ENCODE measurements at regions not wholly inside any gene's neighbourhood (a gene's known extent, or its start where the extent isn't known, plus 50 kb on each side); places are given as distances from the start of the nearest gene placed in this dataset.

DNA sequence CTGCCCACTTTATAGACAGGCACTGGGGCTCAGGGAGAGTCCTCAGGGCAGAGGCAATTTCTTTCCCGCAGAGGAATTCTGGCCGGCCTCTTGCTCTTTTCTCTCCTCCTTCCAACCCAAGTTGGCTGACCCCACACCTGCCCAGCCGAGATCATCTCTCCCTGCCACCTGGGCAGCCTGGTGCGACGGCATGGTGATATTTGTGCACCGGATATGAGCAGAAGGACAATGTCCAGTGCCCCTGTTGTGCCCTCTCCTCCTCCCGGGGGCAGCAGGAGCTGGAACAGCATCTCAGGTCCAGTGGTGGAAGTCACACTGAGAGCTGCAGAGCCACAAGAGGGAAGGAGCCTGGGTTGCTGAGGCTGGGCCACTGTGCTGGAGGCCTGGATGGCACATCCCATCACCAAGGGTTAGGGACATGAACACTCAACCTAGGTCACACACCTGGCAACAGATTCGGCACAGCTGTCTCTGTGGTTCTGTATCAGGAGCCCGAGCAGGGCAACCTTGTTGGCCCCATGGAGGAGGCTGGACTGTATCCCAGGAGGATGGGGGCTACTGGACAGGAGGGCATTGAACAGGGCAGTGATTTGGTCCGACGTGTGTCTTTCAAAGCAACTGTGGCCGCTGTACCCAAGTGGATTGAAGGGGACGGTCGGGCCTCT, 57.7 kb upstream of the DIO3 start:
- DNase-seq (ENCODE audit: low spot score), result no peak

DNA sequence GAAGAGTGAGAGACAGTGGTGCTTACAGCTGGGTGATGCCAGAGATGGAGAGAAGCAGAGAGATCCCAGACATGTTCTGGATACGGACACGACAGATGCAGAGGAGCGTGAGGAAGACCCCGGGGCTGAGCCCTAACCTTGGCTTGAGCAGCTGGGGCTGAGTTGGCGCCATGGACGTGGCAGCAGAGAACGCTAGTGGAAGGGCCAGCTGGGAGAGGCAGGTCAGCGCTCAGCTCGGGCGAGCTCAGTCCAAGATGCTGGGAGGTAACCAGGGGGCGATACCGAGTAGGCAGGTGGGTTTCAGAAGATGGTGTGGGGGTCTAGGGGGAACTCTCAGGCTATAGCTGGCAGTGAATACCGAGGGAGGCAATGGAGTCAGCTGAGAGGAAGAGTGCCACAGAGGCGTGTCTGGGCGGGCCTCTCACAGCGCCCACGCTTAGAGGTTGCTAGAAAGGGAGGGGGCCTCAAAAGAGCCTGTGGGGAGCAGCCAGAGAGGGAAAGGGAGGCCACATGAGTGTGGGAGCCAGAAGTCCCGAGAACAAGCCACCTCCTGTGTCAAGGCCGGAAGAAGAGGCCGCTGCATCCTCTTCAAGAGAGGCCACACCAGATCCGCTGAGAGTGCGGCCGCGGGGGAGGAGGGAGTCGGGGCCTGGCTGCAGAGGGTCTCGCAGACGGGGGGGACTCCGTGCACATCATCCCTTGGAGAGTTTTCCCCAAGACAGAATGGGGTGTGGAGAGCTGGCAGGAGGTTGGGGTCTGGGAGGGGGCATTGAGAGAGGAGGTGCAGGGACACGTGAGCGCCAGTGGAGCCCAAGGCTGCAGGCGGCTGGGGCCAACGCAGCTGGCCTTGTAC, 57.0 kb upstream of the DIO3 start:
- no peak for DNase-seq (ENCODE audit: low spot score)

DNA sequence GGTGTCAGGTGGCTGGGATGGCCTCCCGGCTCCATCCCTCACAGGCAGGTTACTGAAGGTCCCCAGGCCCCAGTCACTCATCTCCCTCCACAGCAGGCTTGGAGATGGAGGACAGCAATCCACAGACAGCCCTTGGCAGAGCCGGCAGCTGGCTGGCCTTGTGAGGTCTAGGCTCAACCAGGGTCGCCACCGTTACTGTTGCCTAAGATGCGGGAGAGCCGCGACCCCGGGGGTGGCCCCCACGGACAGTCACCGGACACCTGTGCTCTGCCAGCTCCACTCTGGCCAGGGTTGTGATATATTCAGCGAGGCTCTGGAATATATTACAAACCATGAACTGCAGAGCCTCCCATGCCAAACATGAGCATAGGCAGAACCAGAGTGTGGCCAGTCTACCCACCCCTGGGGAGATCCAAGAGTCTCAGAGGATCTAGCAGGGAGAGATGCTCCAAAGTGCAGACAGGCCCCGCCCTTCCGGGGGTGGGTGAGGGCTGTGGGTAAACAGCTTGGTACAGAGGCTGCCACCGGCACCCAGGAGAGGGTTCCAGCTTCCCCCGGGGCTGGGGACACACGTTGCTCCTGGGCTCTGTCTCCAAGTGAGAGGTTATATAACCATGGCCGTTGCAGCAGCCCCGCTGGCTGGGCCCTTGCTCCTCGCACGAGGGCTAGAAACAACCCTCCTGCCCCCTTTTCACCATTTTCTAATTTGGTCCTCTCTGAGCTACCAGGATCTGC, 55.9 kb upstream of the DIO3 start:
- DNase-seq (ENCODE audit: low spot score), result no peak

DNA sequence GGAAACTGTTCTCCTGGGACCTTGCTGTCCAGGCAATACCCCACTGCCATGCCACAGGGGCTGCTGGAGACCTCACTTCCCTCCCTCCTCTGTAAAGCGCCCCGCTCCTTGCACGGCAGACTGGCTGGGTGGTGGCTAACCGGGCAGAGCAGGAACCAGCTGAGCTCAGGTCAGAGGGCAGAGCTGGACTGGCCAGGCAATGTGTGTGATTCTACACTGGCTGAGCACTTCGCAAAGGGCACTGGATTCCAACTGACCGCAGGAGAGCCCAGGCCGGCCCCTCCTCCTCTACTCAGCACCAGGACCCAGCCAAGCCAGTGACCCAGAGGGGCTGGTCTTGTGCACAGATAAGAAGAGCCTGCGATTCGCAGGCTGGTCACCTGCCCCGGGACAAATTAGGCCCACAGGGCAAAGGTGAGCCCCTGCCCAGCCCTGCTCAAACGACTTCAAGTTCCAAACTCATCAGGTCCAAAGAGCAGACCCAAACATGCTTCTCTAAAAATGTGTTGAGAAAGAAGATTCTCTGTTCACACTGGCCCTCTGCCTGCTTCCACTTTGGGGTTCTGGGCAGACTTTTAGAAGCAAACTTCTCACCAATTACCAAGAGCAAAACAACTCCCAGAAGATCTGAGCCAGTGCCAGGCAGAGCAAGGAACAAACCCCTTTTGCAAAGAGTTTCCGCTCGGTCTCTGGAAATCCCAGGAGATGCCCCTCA, 54.9 kb upstream of the DIO3 start:
- no peak for DNase-seq (ENCODE audit: low spot score)

DNA sequence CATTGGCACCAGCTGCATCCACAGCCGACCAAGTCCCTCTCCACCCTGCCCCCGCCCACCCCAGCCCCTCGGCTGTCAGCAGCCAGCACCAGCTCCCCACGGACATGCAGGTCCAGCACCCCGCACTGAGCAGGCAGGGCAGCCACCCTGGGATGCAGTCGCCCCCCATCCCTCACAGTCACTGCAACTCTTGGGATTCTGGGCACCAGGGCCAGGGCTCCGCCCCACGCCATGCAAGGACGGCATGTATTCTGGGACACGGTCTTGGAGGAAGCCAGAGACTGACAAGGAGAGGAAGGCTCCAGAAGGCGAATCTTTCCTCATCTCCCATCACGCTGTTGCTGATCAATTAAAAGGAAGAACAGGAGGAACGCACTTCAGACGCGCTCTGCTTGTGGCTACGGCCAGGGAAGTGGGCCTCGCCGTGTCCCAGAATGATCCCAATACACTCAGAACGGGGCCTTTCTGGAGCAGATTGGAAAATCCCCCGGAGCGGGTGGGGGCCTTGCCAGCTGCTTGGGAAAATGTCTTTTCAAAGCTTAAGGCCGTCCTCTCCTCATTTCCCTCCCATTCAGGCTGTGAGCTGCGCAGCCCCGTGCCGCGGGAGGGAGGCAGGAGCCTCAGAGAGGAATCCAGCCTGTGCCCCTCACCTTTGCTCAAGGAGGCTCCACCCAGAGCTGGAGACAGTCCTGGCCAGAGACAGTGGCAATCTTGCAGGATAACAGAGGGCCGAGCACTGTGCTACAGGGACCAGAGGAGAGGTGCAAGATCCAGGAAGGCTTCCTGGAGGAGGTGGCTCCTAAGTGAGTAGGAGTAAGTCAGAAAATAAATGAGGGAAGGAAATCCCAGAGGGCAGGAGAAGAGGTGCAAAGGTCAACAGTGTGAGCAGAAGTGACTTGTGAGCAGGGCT, 54.1 kb upstream of the DIO3 start:
- DNase-seq (ENCODE audit: low spot score), result no peak

DNA sequence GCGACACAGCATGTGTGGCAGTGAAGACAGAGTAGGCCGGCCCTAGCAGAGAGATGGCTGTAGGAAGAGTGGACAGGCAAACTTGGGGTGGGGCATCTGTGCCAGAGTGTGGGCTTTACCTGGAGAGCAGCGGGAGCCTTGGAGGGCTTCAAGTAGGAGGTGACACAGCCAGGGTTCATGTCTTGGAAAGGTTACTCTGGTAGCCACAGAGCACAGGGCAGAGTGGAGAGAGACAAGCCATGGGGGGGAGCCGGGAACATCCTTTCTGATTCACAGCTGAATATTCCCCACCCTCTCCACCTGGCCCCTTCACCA, 53.5 kb upstream of the DIO3 start:
- DNase-seq (ENCODE audit: low spot score), result no peak

DNA sequence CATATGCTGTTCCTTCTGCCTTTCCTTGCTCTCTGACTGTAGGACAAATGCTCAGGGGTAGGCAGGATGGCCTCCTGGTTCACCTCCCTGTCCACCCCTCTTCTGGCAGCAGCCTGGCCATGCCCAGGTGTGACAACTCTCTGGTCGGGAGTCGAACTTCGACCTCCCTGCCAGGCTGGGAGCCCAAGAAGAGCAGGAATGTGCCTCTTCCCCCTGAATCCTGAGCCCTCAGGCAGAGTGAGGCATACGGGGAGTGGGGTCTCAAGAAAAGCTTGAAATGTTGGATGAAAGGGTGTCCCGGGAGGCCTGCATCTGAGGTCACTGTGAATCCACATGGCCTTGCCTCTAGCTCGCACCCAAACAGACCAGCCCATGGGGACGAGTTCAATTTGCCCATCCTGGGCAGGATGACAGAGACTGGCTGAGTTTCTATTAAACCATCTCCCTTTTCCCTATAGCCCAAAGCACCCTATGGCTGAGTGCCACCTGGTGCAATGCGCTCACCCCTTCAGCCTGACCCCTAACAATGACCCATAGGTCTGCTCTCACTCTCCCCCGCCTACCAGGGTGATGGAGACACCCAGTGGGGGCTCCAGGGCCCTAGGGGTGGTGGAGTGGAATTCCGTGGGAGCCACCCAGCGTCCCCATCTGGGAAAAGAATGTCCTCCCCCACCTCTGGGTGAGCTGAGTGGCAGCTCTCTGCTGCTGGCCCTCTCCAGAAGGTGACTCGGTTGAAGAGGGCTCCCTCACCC, 52.9 kb upstream of the DIO3 start:
- DNase-seq (ENCODE audit: low spot score), result no peak

DNA sequence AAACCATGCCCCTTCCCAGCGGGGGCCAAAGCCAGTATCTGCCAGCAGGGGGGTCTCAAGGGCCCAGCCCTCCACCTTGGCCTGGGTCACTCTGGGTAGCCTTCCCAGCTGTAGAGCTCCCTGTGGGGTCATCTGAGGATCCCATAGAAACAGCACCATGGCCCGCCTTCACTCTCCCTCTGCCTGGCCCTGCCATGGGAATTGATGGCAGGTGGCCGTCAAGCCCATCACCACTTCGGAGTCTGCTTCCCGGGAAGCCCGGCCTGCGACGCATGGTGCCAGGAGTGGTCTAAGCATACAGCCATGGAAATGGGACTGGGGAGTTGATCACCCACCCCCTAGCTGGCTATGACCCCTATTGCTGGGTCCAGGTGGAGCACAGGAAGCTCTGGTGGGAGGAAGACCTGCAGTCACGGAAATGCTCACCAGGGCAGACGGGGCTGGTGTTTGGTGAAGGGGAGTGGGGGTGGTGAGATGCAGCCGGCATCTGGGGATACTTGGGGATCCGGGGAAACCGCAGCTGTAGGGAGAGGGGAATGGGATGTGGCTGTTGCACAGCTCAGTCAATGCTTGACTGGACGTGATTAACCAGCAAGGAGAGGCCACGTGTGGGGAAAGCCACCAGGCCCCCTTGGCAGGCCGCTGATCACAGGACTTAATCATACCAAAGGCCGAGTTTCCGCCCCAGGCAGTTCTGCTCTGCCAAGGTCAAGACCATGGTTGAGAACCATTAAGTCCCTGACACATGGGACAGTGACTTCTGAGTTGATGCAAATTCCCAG, 52.2 kb upstream of the DIO3 start:
- DNase-seq (ENCODE audit: low spot score), result no peak

DNA sequence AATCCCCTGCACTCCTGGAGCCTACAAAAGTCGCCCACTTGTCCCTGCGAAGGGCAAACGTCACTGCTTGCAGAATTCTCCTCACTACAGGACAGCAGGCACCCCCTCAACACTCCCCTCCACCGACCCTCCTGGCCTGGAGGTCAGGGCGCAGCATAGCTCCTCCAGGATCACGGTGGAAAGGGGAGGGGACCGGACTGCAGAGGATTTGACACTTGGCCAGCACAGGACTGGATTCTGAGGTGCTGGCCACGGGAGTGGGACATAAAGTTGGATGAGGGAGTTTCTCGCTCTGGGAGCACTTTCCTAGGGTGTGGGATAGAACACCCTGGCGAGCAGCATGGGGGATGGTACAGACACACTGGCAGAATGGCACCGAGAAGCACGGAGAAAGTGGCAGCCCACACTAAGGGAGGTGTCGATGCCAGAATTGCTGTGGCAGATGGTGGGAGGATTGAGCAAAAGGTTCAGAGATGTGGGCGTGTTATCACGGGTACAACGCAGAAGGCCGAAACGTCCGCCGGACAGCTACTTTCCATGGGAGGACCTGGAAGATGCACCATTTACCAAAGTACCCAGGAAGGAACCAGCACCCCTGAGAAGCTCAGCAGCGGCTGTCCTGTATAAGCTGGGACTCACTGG, 51.4 kb upstream of the DIO3 start:
- DNase-seq (ENCODE audit: low spot score), result no peak

DNA sequence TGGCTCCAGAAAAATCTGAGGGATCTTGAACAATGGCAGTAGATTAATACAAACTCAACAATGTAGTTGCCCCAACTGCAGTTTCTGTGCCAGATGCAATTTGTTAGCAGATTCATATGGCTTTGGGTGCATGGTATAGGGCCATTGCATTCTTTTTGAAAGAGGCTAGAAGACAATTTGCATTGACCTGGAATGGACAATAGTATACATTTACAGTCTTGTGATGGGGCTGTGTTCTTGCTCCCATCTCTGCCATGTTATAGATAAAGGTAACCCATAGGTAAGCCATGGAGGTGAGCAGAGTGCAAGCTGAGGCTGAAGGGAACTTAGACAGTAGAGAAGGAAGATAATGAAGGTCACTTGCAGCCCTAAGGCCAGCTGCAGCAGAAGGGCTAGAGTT, 50.1 kb upstream of the DIO3 start:
- DNase-seq (ENCODE audit: low spot score), result no peak

Data from D341Med (cell line).